ENCODE measurements at regions not wholly inside any gene's neighbourhood (a gene's known extent, or its start where the extent isn't known, plus 50 kb on each side); places are given as distances from the start of the nearest gene placed in this dataset.

DNA sequence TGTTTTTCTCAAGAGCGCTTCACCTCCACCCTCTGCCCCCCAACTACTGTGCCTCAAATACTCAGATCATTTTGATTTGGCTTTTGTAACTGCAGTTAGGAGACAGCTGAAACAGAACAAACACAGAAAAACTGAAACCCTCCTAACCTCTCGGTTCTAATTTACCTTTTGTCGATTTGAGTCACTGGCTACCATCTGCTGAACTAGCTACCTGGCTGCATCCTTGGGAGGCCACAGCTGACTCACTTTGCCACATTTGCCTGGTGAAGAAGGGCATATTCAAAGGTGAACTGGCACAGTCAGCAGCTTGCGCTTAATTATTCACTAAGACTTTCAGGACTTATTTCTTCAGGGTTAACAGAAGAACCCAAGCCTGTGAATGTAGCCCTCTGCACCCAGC is 117.7 kb downstream of the FOXB1 start:
- Histone ChIP-seq H3K79me1 (ENCODE audit: insufficient read depth, low read depth, low read length, poor library complexity, severe bottlenecking) (no peaks in the 10 kb centered on the region), H4K5ac (ENCODE audit: insufficient read length, low read depth, low read length) (no peak overlapping the region), H3K9me3 (ENCODE audit: control insufficient read depth, low read depth, low read length) (no peaks in the 10 kb centered on the region), H2BK5ac (ENCODE audit: insufficient read length, low read length) (no peak overlapping the region), H3K18ac (ENCODE audit: insufficient read length, low read depth, low read length) (no peak overlapping the region), H3K79me2 (ENCODE audit: insufficient read depth, low read length) (no peaks in the 10 kb centered on the region; the same call in 1 of the 2 replicates), H4K20me1 (ENCODE audit: control insufficient read depth, insufficient read depth, insufficient read length) (no peaks in the 10 kb centered on the region), H4K91ac (ENCODE audit: insufficient read length, low read depth, low read length) (no peak overlapping the region), H3K4ac (ENCODE audit: low read depth, low read length) (no peak overlapping the region), H3K56ac (ENCODE audit: insufficient read length, low read depth, low read length) (no peak overlapping the region), H2AFZ (ENCODE audit: low read length) (no peak overlapping the region), H3K9ac (ENCODE audit: extremely low read depth, insufficient read length, low read length) (no peak overlapping the region), H2BK120ac (ENCODE audit: low read depth, low read length, poor library complexity, severe bottlenecking) (no peak overlapping the region), H3K4me2 (ENCODE audit: insufficient read depth, insufficient read length, low read length) (no peak overlapping the region), H3K27ac (ENCODE audit: insufficient read length, low read depth, low read length) (no peak overlapping the region), H3T11ph (ENCODE audit: low read length) (no peak overlapping the region), H3K23me2 (ENCODE audit: insufficient read length, low read depth, low read length, poor library complexity, severe bottlenecking) (no peaks in the 10 kb centered on the region), H3K27me3 (ENCODE audit: insufficient read depth, low read length) (peaks cover 5% of the 10 kb centered on the region; the same call in 1 of the 2 replicates), H2AK5ac (ENCODE audit: insufficient read length, low read length) (no peak overlapping the region), H2BK20ac (ENCODE audit: low read depth, low read length, poor library complexity, severe bottlenecking) (no peak overlapping the region), H2BK12ac (ENCODE audit: insufficient read length, low read depth, low read length) (no peak overlapping the region), H3K4me1 (ENCODE audit: insufficient read depth, low read length) (peaks cover 15% of the 10 kb centered on the region), H3K23ac (ENCODE audit: insufficient read length, low read depth, low read length) (no peak overlapping the region), H3K14ac (ENCODE audit: insufficient read depth, low read length) (no peak overlapping the region), H4K8ac (replicated peaks; ENCODE audit: insufficient read length, low read depth, low read length) (no peak overlapping the region), H2BK15ac (ENCODE audit: low read depth, low read length) (no peak overlapping the region)
- H3K36me3 Mint-ChIP-seq (ENCODE audit: insufficient read depth in 1 of 3, low read depth in 3 of 3) = no peaks in the 10 kb centered on the region
- H3K27ac Mint-ChIP-seq = no peak overlapping the region
- no peak for DNase-seq
- peaks cover 53 to 55% of the 10 kb centered on the region in 2 experiments for H3K4me1 Mint-ChIP-seq
- WGBS (ENCODE audit: extremely low coverage, insufficient read length, low lambda C conversion rate) = no CpG with 5 or more reads among the region's 4 CpGs
- H3K9me3 Mint-ChIP-seq = no peaks in the 10 kb centered on the region; a peak in 2 of 5 replicates
- H3K4me3 Mint-ChIP-seq = no peak overlapping the region
- peaks cover 77% of the 10 kb centered on the region for H3K27me3 Mint-ChIP-seq (ENCODE audit: low read depth)
- TF ChIP-seq, protein P1, sequence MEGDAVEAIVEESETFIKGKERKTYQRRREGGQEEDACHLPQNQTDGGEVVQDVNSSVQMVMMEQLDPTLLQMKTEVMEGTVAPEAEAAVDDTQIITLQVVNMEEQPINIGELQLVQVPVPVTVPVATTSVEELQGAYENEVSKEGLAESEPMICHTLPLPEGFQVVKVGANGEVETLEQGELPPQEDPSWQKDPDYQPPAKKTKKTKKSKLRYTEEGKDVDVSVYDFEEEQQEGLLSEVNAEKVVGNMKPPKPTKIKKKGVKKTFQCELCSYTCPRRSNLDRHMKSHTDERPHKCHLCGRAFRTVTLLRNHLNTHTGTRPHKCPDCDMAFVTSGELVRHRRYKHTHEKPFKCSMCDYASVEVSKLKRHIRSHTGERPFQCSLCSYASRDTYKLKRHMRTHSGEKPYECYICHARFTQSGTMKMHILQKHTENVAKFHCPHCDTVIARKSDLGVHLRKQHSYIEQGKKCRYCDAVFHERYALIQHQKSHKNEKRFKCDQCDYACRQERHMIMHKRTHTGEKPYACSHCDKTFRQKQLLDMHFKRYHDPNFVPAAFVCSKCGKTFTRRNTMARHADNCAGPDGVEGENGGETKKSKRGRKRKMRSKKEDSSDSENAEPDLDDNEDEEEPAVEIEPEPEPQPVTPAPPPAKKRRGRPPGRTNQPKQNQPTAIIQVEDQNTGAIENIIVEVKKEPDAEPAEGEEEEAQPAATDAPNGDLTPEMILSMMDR (conservative IDR thresholded peaks at IDR 0.05) = no peak

Measured in H9 (cell line).